ENCODE measurements at regions not wholly inside any gene's neighbourhood (a gene's known extent, or its start where the extent isn't known, plus 50 kb on each side); places are given as distances from the start of the nearest gene placed in this dataset.

DNA sequence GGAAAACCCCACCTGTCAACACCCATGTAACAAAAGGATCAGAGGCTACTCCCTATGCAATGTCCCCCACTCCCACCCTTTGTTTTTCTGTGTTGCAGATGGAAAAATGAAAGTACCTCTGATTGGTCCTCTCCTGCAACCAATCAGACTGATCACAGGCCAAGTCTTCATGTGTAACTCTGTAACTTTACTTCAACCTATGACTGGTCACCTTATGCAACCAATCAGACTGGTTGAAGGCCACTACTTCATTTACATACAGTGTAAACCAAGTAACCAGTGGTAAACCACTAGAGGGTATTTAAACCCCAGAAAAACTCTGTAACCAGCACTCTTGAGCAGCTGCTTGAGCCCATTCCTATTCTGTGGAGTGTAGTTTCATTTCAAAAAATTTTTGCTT is 266.3 kb upstream of the OLFM3 start:
- TF ChIP-seq, protein P1, sequence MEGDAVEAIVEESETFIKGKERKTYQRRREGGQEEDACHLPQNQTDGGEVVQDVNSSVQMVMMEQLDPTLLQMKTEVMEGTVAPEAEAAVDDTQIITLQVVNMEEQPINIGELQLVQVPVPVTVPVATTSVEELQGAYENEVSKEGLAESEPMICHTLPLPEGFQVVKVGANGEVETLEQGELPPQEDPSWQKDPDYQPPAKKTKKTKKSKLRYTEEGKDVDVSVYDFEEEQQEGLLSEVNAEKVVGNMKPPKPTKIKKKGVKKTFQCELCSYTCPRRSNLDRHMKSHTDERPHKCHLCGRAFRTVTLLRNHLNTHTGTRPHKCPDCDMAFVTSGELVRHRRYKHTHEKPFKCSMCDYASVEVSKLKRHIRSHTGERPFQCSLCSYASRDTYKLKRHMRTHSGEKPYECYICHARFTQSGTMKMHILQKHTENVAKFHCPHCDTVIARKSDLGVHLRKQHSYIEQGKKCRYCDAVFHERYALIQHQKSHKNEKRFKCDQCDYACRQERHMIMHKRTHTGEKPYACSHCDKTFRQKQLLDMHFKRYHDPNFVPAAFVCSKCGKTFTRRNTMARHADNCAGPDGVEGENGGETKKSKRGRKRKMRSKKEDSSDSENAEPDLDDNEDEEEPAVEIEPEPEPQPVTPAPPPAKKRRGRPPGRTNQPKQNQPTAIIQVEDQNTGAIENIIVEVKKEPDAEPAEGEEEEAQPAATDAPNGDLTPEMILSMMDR (IDR thresholded peaks at IDR 0.05), result no peak
- TF ChIP-seq POLR2A (IDR thresholded peaks at IDR 0.05), result no peak

Measured in tibial nerve (tissue), 3 donors.